Coronary artery (tissue), 2 donors: ENCODE measurements at regions not wholly inside any gene's neighbourhood (a gene's known extent, or its start where the extent isn't known, plus 50 kb on each side); places are given as distances from the start of the nearest gene placed in this dataset.
"Not testable (repeated sequence)": the region's sequence is repeated elsewhere in the genome, so short reads cannot be mapped to it uniquely, and the experiment has no call there.

Experiments
- DNase-seq: peaks from one replicate; pipeline ENCODE4 v3.0.0-alpha.2; 2017; ENCODE audit warnings: low spot score
- H3K27ac ChIP-seq, 2 donors: fragments of 200-600 bp; sonication (generic); one replicate each; pipeline ENCODE4 v1.5.1; 2016 to 2019
- H3K4me3 ChIP-seq: fragments of 200-600 bp; sonication (generic); 2 replicates; pipeline ENCODE4 v1.5.1; 2016; ENCODE audit warnings: mild to moderate bottlenecking, moderate library complexity
- TF ChIP-seq, protein P1 (sequence below): fragments of 200-600 bp; sonication (generic); IDR thresholded peaks from one replicate; pipeline ENCODE4 v1.5.1; 2019; ENCODE audit warnings: antibody characterized with exemption

DNA sequence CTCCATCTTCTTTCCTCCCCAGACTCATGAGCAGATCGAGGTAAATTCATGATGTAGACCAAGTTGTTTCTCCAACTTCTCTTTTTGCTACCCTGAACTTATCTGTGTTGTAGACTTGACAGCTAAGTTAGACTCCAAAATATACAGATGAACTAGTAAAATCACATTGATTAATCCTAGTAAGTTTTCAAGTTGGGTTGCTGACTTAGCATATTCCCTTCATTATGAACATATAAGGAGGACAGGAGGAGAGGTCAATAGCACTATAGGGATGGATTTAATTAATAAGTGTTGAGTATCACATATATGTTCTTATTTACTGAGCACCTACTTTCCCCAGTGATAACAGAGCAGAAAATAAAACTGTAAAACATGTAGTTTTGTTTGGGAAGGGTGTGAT is 227.3 kb downstream of the TINAG start:
- H3K4me3 ChIP-seq: no peak overlapping the region
- H3K27ac ChIP-seq: no peak overlapping the region
- TF ChIP-seq, protein P1, sequence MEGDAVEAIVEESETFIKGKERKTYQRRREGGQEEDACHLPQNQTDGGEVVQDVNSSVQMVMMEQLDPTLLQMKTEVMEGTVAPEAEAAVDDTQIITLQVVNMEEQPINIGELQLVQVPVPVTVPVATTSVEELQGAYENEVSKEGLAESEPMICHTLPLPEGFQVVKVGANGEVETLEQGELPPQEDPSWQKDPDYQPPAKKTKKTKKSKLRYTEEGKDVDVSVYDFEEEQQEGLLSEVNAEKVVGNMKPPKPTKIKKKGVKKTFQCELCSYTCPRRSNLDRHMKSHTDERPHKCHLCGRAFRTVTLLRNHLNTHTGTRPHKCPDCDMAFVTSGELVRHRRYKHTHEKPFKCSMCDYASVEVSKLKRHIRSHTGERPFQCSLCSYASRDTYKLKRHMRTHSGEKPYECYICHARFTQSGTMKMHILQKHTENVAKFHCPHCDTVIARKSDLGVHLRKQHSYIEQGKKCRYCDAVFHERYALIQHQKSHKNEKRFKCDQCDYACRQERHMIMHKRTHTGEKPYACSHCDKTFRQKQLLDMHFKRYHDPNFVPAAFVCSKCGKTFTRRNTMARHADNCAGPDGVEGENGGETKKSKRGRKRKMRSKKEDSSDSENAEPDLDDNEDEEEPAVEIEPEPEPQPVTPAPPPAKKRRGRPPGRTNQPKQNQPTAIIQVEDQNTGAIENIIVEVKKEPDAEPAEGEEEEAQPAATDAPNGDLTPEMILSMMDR: no peak
- no peak for DNase-seq

DNA sequence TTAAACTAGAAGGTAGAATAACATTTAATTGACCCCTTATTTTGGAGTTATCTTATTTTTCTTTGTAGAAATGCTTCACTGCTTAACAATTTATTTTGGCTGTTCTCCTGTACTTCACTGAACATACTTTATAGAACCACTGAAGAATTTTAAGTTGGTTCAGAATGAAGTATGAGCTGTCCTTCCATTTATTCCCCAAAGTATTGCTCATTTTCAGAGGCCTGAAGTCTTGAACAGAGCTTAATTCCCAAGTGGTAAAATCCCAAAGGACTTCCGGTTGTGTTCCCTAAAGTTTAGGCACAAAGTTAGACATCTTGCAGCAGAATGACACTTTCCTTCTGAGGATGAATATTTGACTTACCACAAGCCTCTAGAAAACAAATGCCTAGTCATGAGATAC is 233.3 kb downstream of the TINAG start:
- DNase-seq: no peak
- H3K4me3 ChIP-seq: no peak overlapping the region
- no peak overlapping the region for H3K27ac ChIP-seq
- TF ChIP-seq, protein P1: no peak

DNA sequence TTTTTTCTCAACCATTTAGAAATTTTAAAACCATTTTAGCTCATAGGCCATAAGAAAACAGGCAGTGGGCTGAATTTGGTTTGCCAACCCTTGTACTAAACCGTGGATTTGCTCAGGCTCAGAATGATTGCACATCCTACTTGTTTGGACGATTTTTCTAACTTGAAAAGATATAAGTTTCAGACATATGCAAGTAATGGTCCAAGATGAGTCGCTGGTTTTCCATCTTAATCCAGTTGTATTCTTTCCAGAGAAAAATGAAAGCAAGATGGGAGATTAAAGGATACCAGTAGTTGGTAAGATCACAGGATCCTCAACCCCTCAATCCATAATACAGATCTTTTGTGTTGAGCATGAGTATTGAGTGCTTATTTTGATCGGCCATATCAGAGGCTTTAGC is 250.9 kb downstream of the TINAG start:
- Histone ChIP-seq H3K4me3 (no peak overlapping the region), H3K27ac (no peak overlapping the region)
- DNase-seq: no peak
- TF ChIP-seq, protein P1: no peak

DNA sequence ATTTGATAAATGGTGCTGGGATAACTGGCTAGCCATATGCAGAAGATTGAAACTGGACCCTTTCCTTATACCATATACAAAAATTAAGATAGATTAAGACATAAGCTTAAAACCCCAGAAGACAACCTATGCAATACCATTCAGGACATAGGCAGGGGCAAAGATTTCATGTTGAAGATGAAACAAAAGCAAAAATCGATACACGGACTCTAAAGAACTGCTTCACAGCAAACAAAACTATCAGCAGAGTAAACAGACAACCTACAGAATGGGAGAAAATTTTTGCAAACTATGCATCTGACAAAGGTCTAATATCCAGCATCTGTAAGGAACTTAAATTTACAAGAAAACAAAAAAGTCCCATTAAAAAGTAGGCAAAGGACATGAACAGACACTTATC is 255.9 kb downstream of the TINAG start:
- H3K27ac ChIP-seq, DNase-seq, H3K4me3 ChIP-seq: not testable (repeated sequence)

DNA sequence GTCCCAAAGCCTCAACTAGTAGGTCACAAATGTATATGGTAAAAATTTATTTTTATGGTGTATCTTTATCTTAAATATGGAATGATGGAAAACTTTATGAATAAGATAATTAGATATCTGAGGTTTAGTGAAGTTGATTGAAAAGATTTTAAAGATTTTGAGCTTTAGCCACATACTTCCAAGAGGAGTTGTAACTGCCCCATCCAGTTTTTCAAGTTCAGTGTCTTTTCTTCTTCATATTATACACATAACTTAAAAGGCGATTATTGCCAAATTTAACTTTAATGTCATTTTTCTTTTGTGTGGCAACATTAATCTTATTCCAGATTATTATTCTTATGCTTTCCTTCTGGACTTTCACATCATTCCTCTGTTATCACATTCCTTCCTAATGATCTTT is 266.4 kb downstream of the TINAG start:
- H3K4me3 ChIP-seq: no peak overlapping the region
- no peak for DNase-seq
- TF ChIP-seq, protein P1: no peak
- no peak overlapping the region for H3K27ac ChIP-seq

DNA sequence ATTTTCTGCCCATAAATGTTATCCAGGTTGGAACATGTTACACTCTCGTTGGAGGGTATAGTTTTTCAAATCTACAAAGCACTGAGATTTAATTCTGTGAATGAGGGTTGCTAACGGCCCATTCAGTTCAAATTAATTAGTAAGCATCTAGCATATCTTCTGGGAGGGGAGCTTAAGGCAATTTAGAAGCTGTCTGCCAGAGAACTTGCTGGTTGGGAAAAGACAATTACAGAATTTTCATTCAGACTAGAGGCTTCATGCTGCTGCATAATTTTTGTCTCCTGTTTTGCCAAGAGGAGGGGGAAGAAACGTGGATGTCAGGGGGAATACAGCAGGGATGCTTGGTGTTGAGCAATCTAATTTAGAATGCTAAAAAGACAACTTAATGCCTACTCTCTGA is 268.3 kb upstream of the FAM83B start:
- Histone ChIP-seq H3K27ac (no peak overlapping the region), H3K4me3 (no peak overlapping the region)
- no peak for DNase-seq
- TF ChIP-seq, protein P1: no peak

DNA sequence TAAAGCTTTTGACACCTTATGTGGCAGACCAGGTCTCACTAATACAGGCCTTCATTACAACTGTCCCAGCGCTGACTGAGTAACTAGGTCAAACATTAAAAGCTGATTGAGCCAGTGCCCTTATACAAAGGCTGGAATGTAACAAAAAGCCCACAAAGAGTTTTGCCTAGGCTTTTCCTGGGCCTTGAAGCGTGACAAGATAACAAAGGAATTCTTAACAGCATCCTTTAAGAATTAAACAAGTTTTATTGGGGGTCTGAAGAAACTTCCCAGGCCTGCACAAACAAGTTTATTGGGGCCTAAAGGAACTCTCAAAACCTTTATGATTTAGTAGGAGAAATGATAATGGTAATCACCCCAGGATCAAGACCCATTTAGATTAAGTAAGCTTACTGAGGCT is 267.6 kb upstream of the FAM83B start:
- no peak overlapping the region for H3K27ac ChIP-seq
- DNase-seq: no peak
- TF ChIP-seq, protein P1: no peak
- no peak overlapping the region for H3K4me3 ChIP-seq

DNA sequence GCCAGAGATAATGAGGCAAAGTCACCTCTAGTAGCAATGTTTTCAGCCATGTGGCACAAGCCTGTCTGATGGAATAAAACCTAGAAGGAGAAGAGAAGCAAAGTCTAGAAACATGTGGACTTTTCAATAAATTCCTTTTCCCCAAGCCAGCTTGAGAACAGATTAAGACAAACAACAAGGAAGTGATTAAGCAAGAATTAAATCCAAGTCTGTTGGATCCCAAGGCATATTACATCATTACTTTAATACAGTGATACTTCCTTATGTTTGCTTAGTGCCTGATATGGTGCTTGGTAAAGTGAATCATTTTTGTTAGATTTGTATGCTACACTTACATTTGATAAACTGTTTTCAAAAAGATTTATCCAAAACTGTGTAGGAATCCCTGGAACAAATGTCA is 260.3 kb upstream of the FAM83B start:
- H3K4me3 ChIP-seq: no peak overlapping the region
- DNase-seq: no peak
- TF ChIP-seq, protein P1: no peak
- no peak overlapping the region for H3K27ac ChIP-seq
